ENCODE measurements at regions not wholly inside any gene's neighbourhood (a gene's known extent, or its start where the extent isn't known, plus 50 kb on each side); places are given as distances from the start of the nearest gene placed in this dataset.

GRCh38 chr5:117041926-117042595 is 467.4 kb upstream of the SEMA6A start:
- in situ Hi-C loops (cut with HindIII; ENCODE audit: low sequenced_read_pairs), result no loop called here
- TF ChIP-seq CTCF (IDR thresholded peaks at IDR 0.05; ENCODE audit: low read depth, low read length, missing control alignments), result no peak
- H3K4me3 ChIP-seq (ENCODE audit: low read depth, low read length), result no peak overlapping the region
- DNase-seq (ENCODE audit: low read depth), result no peak

- no peak overlapping the region for H3K4me3 ChIP-seq (ENCODE audit: low read depth, low read length)
- TF ChIP-seq CTCF (IDR thresholded peaks at IDR 0.05; ENCODE audit: low read depth, low read length, missing control alignments), result no peak
- in situ Hi-C loops (cut with HindIII; ENCODE audit: low sequenced_read_pairs), result no loop called here
- no peak for DNase-seq (ENCODE audit: low read depth)
Measured at GRCh38 chr5:117039035-117039434, 464.4 kb upstream of the SEMA6A start.

GRCh38 chr5:117027384-117027783 is 452.8 kb upstream of the SEMA6A start:
- DNase-seq (ENCODE audit: low read depth), result no peak
- in situ Hi-C loops (cut with HindIII; ENCODE audit: low sequenced_read_pairs), result no loop called here
- TF ChIP-seq CTCF (IDR thresholded peaks at IDR 0.05; ENCODE audit: low read depth, low read length, missing control alignments), result no peak
- H3K4me3 ChIP-seq (ENCODE audit: low read depth, low read length), result no peak overlapping the region

GRCh38 chr5:117020999-117021398 is 446.4 kb upstream of the SEMA6A start:
- no peak overlapping the region for H3K4me3 ChIP-seq (ENCODE audit: low read depth, low read length)
- DNase-seq (ENCODE audit: low read depth), result no peak
- no peak for TF ChIP-seq CTCF (IDR thresholded peaks at IDR 0.05; ENCODE audit: low read depth, low read length, missing control alignments)
- in situ Hi-C loops (cut with HindIII; ENCODE audit: low sequenced_read_pairs), result no loop called here

GRCh38 chr5:117013280-117013877 is 438.8 kb upstream of the SEMA6A start:
- H3K4me3 ChIP-seq (ENCODE audit: low read depth, low read length), result no peak overlapping the region
- no peak for DNase-seq (ENCODE audit: low read depth)
- in situ Hi-C loops (cut with HindIII; ENCODE audit: low sequenced_read_pairs), result no loop called here
- no peak for TF ChIP-seq CTCF (IDR thresholded peaks at IDR 0.05; ENCODE audit: low read depth, low read length, missing control alignments)

GRCh38 chr5:117010574-117010973 is 436.0 kb upstream of the SEMA6A start:
- no peak for DNase-seq (ENCODE audit: low read depth)
- TF ChIP-seq CTCF (IDR thresholded peaks at IDR 0.05; ENCODE audit: low read depth, low read length, missing control alignments), result no peak
- H3K4me3 ChIP-seq (ENCODE audit: low read depth, low read length), result no peak overlapping the region
- in situ Hi-C loops (cut with HindIII; ENCODE audit: low sequenced_read_pairs), result no loop called here
